GM18858 (cell line): ENCODE measurements at regions not wholly inside any gene's neighbourhood (a gene's known extent, or its start where the extent isn't known, plus 50 kb on each side); places are given as distances from the start of the nearest gene placed in this dataset.
"Not testable (repeated sequence)": the region's sequence is repeated elsewhere in the genome, so short reads cannot be mapped to it uniquely, and the experiment has no call there.

Source experiments
- ATAC-seq: cut with Tn5 transposase; IDR thresholded peaks from one replicate; pipeline ENCODE4 v1.9.1; 2021; ENCODE audit not compliant: unreplicated experiment

GRCh38 chr7:65797086-65797485 lies 75.8 kb upstream of the VKORC1L1 start:
- not testable (repeated sequence) for ATAC-seq

GRCh38 chr7:65797566-65797965 lies 75.3 kb upstream of the VKORC1L1 start:
- ATAC-seq = not testable (repeated sequence)

GRCh38 chr7:65798111-65799075 lies 74.5 kb upstream of the VKORC1L1 start:
- peak; percentile 99 for ATAC-seq

- not testable (repeated sequence) for ATAC-seq
Measured at GRCh38 chr7:65800191-65800590, 72.7 kb upstream of the VKORC1L1 start.

- no peak for ATAC-seq
Measured at GRCh38 chr7:65800890-65801341, 72.0 kb upstream of the VKORC1L1 start.

GRCh38 chr7:65804887-65805286 lies 68.0 kb upstream of the VKORC1L1 start:
- ATAC-seq = no peak

GRCh38 chr7:65807067-65807466 lies 65.8 kb upstream of the VKORC1L1 start:
- not testable (repeated sequence) for ATAC-seq

GRCh38 chr7:65809259-65809981 lies 63.5 kb upstream of the VKORC1L1 start:
- peak; percentile 91 for ATAC-seq

GRCh38 chr7:65809982-65810288 lies 62.9 kb upstream of the VKORC1L1 start:
- ATAC-seq = no peak

- no peak for ATAC-seq
Measured at GRCh38 chr7:65812281-65812680, 60.6 kb upstream of the VKORC1L1 start.

- ATAC-seq = not testable (repeated sequence)
Measured at GRCh38 chr7:65814556-65815167, 58.2 kb upstream of the VKORC1L1 start.

GRCh38 chr7:65820287-65820950 lies 52.5 kb upstream of the VKORC1L1 start:
- ATAC-seq = no peak
